Ishikawa (cell line): ENCODE measurements at regions not wholly inside any gene's neighbourhood (a gene's known extent, or its start where the extent isn't known, plus 50 kb on each side); places are given as distances from the start of the nearest gene placed in this dataset.

Experiments used
- CEBPB ChIP-seq: IDR thresholded peaks from 2 replicates; pipeline ENCODE4 v1.6.1; 2012
- CREB1 ChIP-seq: IDR thresholded peaks from 2 replicates; pipeline ENCODE4 v1.6.1; 2012; ENCODE audit warnings: low read depth
- EGR1 ChIP-seq: IDR thresholded peaks from 2 replicates; pipeline ENCODE4 v1.6.1; 2012
- EP300 ChIP-seq: IDR thresholded peaks from 2 replicates; pipeline ENCODE4 v1.6.1; 2012; ENCODE audit warnings: borderline replicate concordance
- FOXM1 ChIP-seq: IDR thresholded peaks from 2 replicates; pipeline ENCODE4 v1.6.1; 2012; ENCODE audit warnings: low read depth, borderline replicate concordance
- NFIC ChIP-seq: IDR thresholded peaks from 2 replicates; pipeline ENCODE4 v1.6.1; 2012
- RAD21 ChIP-seq: IDR thresholded peaks from 2 replicates; pipeline ENCODE4 v1.6.1; 2012; ENCODE audit warnings: low read depth
- TAF1 ChIP-seq: IDR thresholded peaks from 2 replicates; pipeline ENCODE4 v1.6.1; 2012; ENCODE audit warnings: low read depth, mild to moderate bottlenecking
- TCF12 ChIP-seq: IDR thresholded peaks from 2 replicates; pipeline ENCODE4 v1.6.1; 2012; ENCODE audit warnings: low read depth
- TEAD4 ChIP-seq: IDR thresholded peaks from 2 replicates; pipeline ENCODE4 v1.6.1; 2012
- YY1 ChIP-seq: IDR thresholded peaks from 2 replicates; pipeline ENCODE4 v1.6.1; 2012; ENCODE audit warnings: low read depth
- ZBTB7A ChIP-seq: IDR thresholded peaks from 2 replicates; pipeline ENCODE4 v1.6.1; 2012; ENCODE audit warnings: low read depth
- TF ChIP-seq, protein P1 (sequence below): IDR thresholded peaks from 2 replicates; pipeline ENCODE4 v1.6.1; 2012; ENCODE audit warnings: low read depth, mild to moderate bottlenecking
- TF ChIP-seq, protein P2 (sequence below): IDR thresholded peaks from 2 replicates; pipeline ENCODE4 v1.6.1; 2012
- TF ChIP-seq, protein P3 (sequence below): IDR thresholded peaks from 2 replicates; pipeline ENCODE4 v1.6.1; 2012

DNA sequence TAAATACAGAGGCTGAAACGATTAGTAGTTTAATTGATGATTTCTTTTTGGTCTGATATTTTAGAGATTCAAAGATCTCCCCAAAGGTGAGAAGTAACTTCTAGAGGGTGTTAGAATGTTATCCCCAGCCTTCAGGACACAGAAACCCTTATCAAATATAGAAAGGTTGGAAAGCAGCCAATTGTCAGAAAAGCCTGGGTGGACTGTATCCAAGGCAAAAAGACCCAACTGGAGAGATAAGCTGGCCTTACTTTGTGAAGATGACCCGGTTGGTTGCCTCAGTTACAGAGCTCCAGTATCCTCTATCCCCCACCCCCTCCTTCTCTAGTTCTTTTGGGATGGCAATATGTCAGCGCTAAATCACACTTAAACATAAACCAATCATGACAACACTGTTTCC lies 75.7 kb downstream of the GCNT4 start:
- TF ChIP-seq RAD21 (no peak), TEAD4 (no peak), EGR1 (no peak), TCF12 (no peak), CEBPB (no peak), YY1 (no peak), CREB1 (no peak), ZBTB7A (no peak), EP300 (no peak), TAF1 (no peak), FOXM1 (no peak), NFIC (no peak)
- TF ChIP-seq, protein P1, sequence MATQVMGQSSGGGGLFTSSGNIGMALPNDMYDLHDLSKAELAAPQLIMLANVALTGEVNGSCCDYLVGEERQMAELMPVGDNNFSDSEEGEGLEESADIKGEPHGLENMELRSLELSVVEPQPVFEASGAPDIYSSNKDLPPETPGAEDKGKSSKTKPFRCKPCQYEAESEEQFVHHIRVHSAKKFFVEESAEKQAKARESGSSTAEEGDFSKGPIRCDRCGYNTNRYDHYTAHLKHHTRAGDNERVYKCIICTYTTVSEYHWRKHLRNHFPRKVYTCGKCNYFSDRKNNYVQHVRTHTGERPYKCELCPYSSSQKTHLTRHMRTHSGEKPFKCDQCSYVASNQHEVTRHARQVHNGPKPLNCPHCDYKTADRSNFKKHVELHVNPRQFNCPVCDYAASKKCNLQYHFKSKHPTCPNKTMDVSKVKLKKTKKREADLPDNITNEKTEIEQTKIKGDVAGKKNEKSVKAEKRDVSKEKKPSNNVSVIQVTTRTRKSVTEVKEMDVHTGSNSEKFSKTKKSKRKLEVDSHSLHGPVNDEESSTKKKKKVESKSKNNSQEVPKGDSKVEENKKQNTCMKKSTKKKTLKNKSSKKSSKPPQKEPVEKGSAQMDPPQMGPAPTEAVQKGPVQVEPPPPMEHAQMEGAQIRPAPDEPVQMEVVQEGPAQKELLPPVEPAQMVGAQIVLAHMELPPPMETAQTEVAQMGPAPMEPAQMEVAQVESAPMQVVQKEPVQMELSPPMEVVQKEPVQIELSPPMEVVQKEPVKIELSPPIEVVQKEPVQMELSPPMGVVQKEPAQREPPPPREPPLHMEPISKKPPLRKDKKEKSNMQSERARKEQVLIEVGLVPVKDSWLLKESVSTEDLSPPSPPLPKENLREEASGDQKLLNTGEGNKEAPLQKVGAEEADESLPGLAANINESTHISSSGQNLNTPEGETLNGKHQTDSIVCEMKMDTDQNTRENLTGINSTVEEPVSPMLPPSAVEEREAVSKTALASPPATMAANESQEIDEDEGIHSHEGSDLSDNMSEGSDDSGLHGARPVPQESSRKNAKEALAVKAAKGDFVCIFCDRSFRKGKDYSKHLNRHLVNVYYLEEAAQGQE = no peak
- TF ChIP-seq, protein P2, sequence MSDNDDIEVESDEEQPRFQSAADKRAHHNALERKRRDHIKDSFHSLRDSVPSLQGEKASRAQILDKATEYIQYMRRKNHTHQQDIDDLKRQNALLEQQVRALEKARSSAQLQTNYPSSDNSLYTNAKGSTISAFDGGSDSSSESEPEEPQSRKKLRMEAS = no peak
- TF ChIP-seq, protein P3, sequence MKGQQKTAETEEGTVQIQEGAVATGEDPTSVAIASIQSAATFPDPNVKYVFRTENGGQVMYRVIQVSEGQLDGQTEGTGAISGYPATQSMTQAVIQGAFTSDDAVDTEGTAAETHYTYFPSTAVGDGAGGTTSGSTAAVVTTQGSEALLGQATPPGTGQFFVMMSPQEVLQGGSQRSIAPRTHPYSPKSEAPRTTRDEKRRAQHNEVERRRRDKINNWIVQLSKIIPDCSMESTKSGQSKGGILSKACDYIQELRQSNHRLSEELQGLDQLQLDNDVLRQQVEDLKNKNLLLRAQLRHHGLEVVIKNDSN = no peak

DNA sequence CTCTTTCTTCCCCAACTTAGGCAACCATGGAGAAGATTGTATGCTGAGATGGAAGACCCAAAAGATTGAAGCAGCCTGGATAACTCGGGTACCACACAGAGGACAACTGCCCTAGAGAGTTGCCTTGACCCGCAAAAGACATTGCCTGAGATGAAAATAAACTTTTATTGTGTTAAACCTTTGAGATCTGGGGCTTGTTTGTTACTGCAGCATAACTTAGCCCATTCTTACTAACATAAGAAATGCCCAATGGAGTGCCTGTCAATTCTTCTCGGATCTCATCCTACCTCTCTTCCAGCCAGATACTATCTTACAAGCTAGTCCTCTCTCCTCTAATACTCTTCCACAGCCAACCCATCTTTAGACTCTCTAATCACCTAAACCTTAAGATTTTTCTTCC lies 76.8 kb downstream of the GCNT4 start:
- TF ChIP-seq EP300 (no peak), EGR1 (no peak), TAF1 (no peak), ZBTB7A (no peak), RAD21 (no peak), TCF12 (no peak), CEBPB (no peak), YY1 (no peak), CREB1 (no peak), FOXM1 (no peak), NFIC (no peak), TEAD4 (no peak)
- TF ChIP-seq, protein P2 = no peak
- TF ChIP-seq, protein P1 = no peak
- TF ChIP-seq, protein P3 = no peak

DNA sequence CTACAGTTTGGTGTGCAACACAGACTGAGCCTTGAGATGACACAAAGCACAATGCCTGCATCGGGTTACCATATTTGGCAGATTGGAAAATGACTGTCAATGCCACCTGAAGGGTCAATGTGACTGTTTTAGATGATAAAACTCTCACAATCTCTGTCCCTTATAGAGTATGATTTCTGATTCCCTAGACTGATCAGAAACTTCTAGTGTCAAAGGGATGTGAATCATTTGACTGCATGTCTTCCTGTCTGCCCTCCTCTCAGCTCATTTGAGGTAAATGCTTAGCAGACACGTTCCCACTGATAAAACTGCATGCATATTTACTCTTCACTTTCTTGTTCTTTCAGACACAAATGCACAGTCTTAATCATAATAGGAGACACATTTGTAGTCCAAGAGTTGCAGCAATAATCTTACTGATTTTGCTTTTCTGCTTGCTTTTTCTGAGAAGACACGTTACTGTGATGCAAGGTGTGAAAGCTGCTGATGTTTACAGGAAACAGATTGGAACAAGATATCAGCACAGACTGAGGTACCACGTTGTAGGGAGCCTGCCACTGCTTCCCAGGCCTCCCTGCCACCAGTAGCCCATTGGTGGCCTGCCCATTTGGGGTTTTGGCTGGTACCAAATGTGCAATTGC lies 77.8 kb downstream of the GCNT4 start:
- TF ChIP-seq NFIC (no peak), CREB1 (no peak), TEAD4 (no peak), YY1 (no peak), TAF1 (no peak), FOXM1 (no peak), TCF12 (no peak)
- TF ChIP-seq, protein P2 = no peak
- TF ChIP-seq, protein P3 = no peak
- TF ChIP-seq, protein P1 = no peak

DNA sequence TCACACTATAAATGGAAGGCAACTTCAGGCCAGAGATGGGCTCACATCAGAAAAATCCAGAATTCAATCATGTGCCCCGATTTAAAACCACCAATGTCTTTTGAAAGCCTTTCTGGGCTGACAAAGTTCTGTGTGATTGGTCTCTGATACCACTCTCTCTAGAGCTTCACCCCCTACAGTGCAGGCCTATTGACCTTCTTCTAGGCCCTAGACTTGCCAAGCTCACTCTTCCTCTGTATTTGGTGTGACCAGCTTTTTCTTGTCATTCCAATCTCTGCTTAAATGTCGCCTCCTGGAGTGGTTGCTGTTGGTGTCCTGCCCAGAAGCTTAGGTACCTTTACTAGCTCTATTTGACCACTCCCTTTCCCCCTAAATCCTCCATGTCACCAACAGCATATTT lies 78.7 kb downstream of the GCNT4 start:
- TF ChIP-seq TEAD4 (no peak), RAD21 (no peak), ZBTB7A (no peak), CREB1 (no peak), EP300 (no peak), YY1 (no peak), TAF1 (no peak), FOXM1 (no peak), NFIC (no peak), CEBPB (no peak)
- TF ChIP-seq, protein P1 = no peak
- TF ChIP-seq, protein P3 = no peak
- TF ChIP-seq, protein P2 = no peak
